ENCODE measurements at regions not wholly inside any gene's neighbourhood (a gene's known extent, or its start where the extent isn't known, plus 50 kb on each side); places are given as distances from the start of the nearest gene placed in this dataset.
"Not testable (repeated sequence)": the region's sequence is repeated elsewhere in the genome, so short reads cannot be mapped to it uniquely, and the experiment has no call there.

GRCh38 chr4:181896614-181897013 lies 346.6 kb upstream of the TENM3 start:
- Mint-ChIP-seq H3K4me1 (ENCODE audit: unreplicated experiment) (no peaks in the 10 kb centered on the region), H3K4me3 (ENCODE audit: unreplicated experiment) (no peak overlapping the region), H3K27me3 (ENCODE audit: unreplicated experiment) (no peaks in the 10 kb centered on the region), H3K36me3 (ENCODE audit: unreplicated experiment) (no peaks in the 10 kb centered on the region), H3K9me3 (ENCODE audit: unreplicated experiment) (no peaks in the 10 kb centered on the region), H3K27ac (ENCODE audit: unreplicated experiment) (no peak overlapping the region)
- no peak for TF ChIP-seq CTCF (IDR thresholded peaks at IDR 0.05)
- no peak for DNase-seq (ENCODE audit: extremely low spot score, unreplicated experiment)

- no peak overlapping the region for H3K27ac Mint-ChIP-seq (ENCODE audit: unreplicated experiment)
- DNase-seq (ENCODE audit: extremely low spot score, unreplicated experiment) = no peak
Observed at GRCh38 chr4:181897935-181898334, 345.3 kb upstream of the TENM3 start.

GRCh38 chr4:181902404-181902803 lies 340.8 kb upstream of the TENM3 start:
- not testable (repeated sequence) for DNase-seq (ENCODE audit: extremely low spot score, unreplicated experiment); H3K4me1 Mint-ChIP-seq (ENCODE audit: unreplicated experiment); H3K36me3 Mint-ChIP-seq (ENCODE audit: unreplicated experiment)

More at GRCh38 chr4:181897935-181898334, 345.3 kb upstream of the TENM3 start:
- Mint-ChIP-seq H3K27me3 (ENCODE audit: unreplicated experiment) (no peaks in the 10 kb centered on the region), H3K36me3 (ENCODE audit: unreplicated experiment) (no peaks in the 10 kb centered on the region), H3K4me1 (ENCODE audit: unreplicated experiment) (no peaks in the 10 kb centered on the region), H3K4me3 (ENCODE audit: unreplicated experiment) (no peak overlapping the region), H3K9me3 (ENCODE audit: unreplicated experiment) (peaks cover 5% of the 10 kb centered on the region)
- TF ChIP-seq CTCF (IDR thresholded peaks at IDR 0.05) = no peak

GRCh38 chr4:181905708-181906107 lies 337.5 kb upstream of the TENM3 start:
- H3K27ac Mint-ChIP-seq (ENCODE audit: unreplicated experiment) = no peak overlapping the region
- no peaks in the 10 kb centered on the region for H3K36me3 Mint-ChIP-seq (ENCODE audit: unreplicated experiment)
- H3K4me3 Mint-ChIP-seq (ENCODE audit: unreplicated experiment) = no peak overlapping the region
- H3K4me1 Mint-ChIP-seq (ENCODE audit: unreplicated experiment) = peaks cover 17% of the 10 kb centered on the region
- peaks cover 5% of the 10 kb centered on the region for H3K9me3 Mint-ChIP-seq (ENCODE audit: unreplicated experiment)
- no peaks in the 10 kb centered on the region for H3K27me3 Mint-ChIP-seq (ENCODE audit: unreplicated experiment)
- DNase-seq (ENCODE audit: extremely low spot score, unreplicated experiment) = no peak
- TF ChIP-seq CTCF (IDR thresholded peaks at IDR 0.05) = no peak

More at GRCh38 chr4:181902404-181902803, 340.8 kb upstream of the TENM3 start:
- H3K4me3 Mint-ChIP-seq (ENCODE audit: unreplicated experiment); H3K27ac Mint-ChIP-seq (ENCODE audit: unreplicated experiment); H3K27me3 Mint-ChIP-seq (ENCODE audit: unreplicated experiment); H3K9me3 Mint-ChIP-seq (ENCODE audit: unreplicated experiment): not testable (repeated sequence)

- peaks cover 3% of the 10 kb centered on the region for H3K36me3 Mint-ChIP-seq (ENCODE audit: unreplicated experiment)
- H3K4me3 Mint-ChIP-seq (ENCODE audit: unreplicated experiment) = no peak overlapping the region
- H3K9me3 Mint-ChIP-seq (ENCODE audit: unreplicated experiment) = peaks cover 13% of the 10 kb centered on the region
- no peaks in the 10 kb centered on the region for H3K27me3 Mint-ChIP-seq (ENCODE audit: unreplicated experiment)
- no peak for DNase-seq (ENCODE audit: extremely low spot score, unreplicated experiment)
- H3K4me1 Mint-ChIP-seq (ENCODE audit: unreplicated experiment) = peaks cover 27% of the 10 kb centered on the region
- no peak for TF ChIP-seq CTCF (IDR thresholded peaks at IDR 0.05)
- no peak overlapping the region for H3K27ac Mint-ChIP-seq (ENCODE audit: unreplicated experiment)
Observed at GRCh38 chr4:181908168-181908567, 335.0 kb upstream of the TENM3 start.

- no peak for TF ChIP-seq CTCF (IDR thresholded peaks at IDR 0.05)
- H3K9me3 Mint-ChIP-seq (ENCODE audit: unreplicated experiment) = peaks cover 18% of the 10 kb centered on the region
- peaks cover 3% of the 10 kb centered on the region for H3K36me3 Mint-ChIP-seq (ENCODE audit: unreplicated experiment)
- no peaks in the 10 kb centered on the region for H3K27me3 Mint-ChIP-seq (ENCODE audit: unreplicated experiment)
- H3K27ac Mint-ChIP-seq (ENCODE audit: unreplicated experiment) = no peak overlapping the region
- H3K4me1 Mint-ChIP-seq (ENCODE audit: unreplicated experiment) = peaks cover 27% of the 10 kb centered on the region
- no peak overlapping the region for H3K4me3 Mint-ChIP-seq (ENCODE audit: unreplicated experiment)
- no peak for DNase-seq (ENCODE audit: extremely low spot score, unreplicated experiment)
Observed at GRCh38 chr4:181909368-181909767, 333.8 kb upstream of the TENM3 start.

All from osteocyte (in vitro differentiated cells).